GM12878 (cell line): ENCODE measurements at regions not wholly inside any gene's neighbourhood (a gene's known extent, or its start where the extent isn't known, plus 50 kb on each side); places are given as distances from the start of the nearest gene placed in this dataset.

Experiments used
- BCL11A ChIP-seq: IDR thresholded peaks from 2 replicates; pipeline ENCODE4 v1.6.1; 2011; ENCODE audit warnings: low read depth, low read length
- CBX3 ChIP-seq: fragments of 200-600 bp; sonication (generic); IDR thresholded peaks from 2 replicates; pipeline ENCODE4 v1.6.1; 2016; ENCODE audit warnings: low read depth, borderline replicate concordance
- DPF2 ChIP-seq: fragments of 450-650 bp; IDR thresholded peaks from 2 replicates; pipeline ENCODE4 v1.6.1; 2017; ENCODE audit warnings: mild to moderate bottlenecking
- EZH2 ChIP-seq: IDR thresholded peaks from 2 replicates; pipeline ENCODE4 v1.6.1; 2012; ENCODE audit warnings: low read depth, mild to moderate bottlenecking, control low read depth, inconsistent platforms, low read length, borderline replicate concordance; ENCODE audit not compliant: control insufficient read depth
- JUND ChIP-seq: IDR thresholded peaks from 2 replicates; pipeline ENCODE4 v1.6.1; 2012; ENCODE audit warnings: low read depth, mild to moderate bottlenecking, low read length, improper control_type of control experiment, moderate library complexity
- SPI1 ChIP-seq: IDR thresholded peaks from 2 replicates; pipeline ENCODE4 v1.6.1; 2011; ENCODE audit warnings: low read depth, mild to moderate bottlenecking, low read length, moderate library complexity, borderline replicate concordance; ENCODE audit not compliant: insufficient read depth
- TAF1 ChIP-seq: IDR thresholded peaks from 2 replicates; pipeline ENCODE4 v1.6.1; 2011; ENCODE audit warnings: mild to moderate bottlenecking, low read depth, low read length, borderline replicate concordance
- TCF12 ChIP-seq: IDR thresholded peaks from 2 replicates; pipeline ENCODE4 v1.6.1; 2011; ENCODE audit warnings: low read depth, mild to moderate bottlenecking, low read length
- YBX1 ChIP-seq: fragments of 450-650 bp; IDR thresholded peaks from 2 replicates; pipeline ENCODE4 v1.6.1; 2016; ENCODE audit warnings: antibody characterized with exemption
- ZNF207 ChIP-seq: fragments of 450-650 bp; IDR thresholded peaks from 2 replicates; pipeline ENCODE4 v1.6.1; 2014; ENCODE audit warnings: antibody characterized with exemption, mild to moderate bottlenecking, borderline replicate concordance
- TF ChIP-seq, protein P1 (sequence below): fragments of 450-650 bp; IDR thresholded peaks from 2 replicates; pipeline ENCODE4 v1.6.1; 2014; ENCODE audit warnings: mild to moderate bottlenecking
- TF ChIP-seq, protein P2 (sequence below): fragments of 450-650 bp; IDR thresholded peaks from 2 replicates; pipeline ENCODE4 v1.6.1; 2017; ENCODE audit warnings: borderline replicate concordance
- TF ChIP-seq, protein P3 (sequence below): fragments of 450-650 bp; formaldehyde crosslinking; IDR thresholded peaks from 2 replicates; pipeline ENCODE4 v1.5.0; 2022; ENCODE audit warnings: mild to moderate bottlenecking, missing genetic modification characterization
- TF ChIP-seq, protein P4 (sequence below): fragments of 150-350 bp; IDR thresholded peaks from 2 replicates; pipeline ENCODE4 v1.6.1; 2016; ENCODE audit warnings: low read depth, low read length
- TF ChIP-seq, protein P5 (sequence below): IDR thresholded peaks from 2 replicates; pipeline ENCODE4 v1.6.1; 2011; ENCODE audit warnings: mild to moderate bottlenecking, low read depth, low read length, moderate library complexity; ENCODE audit not compliant: insufficient replicate concordance
- TF ChIP-seq, protein P6 (sequence below): fragments of 150-350 bp; IDR thresholded peaks from 2 replicates; pipeline ENCODE4 v1.6.1; 2014; ENCODE audit warnings: mild to moderate bottlenecking, low read depth, low read length

DNA sequence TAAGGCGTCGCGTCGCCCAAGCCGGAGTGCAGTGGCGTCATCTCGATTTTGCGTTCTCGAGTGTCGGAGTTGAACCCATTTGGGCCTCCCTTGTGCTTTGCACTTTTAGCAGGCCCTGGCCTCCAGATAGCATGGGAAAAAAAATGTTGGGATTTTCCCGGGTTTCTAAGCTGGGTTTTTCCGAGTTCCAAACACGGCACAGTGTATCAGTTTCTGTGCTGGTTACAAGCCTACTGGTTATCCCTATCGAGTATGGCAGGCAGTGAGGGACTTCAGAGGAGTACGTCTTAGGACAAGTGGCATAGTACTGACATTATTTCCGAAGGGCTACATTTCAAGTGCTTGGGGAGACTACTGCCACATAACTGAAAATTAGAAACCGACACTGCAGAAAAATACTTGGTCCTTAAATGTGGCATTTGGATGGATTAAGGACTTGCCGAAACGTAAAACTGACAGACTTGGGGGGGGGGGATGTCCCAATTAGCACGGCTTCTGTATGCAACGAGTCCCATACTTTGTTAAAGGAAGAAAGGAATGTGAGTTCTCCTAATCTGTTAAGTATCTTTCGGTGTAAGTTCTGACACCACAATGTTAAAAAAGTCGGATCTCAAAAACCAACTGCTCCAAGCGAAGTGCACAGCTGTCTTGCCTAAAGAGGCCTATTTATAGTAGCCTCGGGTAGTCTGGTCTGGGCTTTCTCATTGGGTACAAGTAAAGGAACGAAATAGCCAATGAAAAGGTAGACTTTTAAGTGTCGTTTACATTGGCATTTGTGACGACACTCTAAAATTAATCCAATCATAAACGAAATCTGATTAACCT, 70.2 kb downstream of the HFE start (continued):
- no peak for TF ChIP-seq CBX3
- TF ChIP-seq, protein P1, sequence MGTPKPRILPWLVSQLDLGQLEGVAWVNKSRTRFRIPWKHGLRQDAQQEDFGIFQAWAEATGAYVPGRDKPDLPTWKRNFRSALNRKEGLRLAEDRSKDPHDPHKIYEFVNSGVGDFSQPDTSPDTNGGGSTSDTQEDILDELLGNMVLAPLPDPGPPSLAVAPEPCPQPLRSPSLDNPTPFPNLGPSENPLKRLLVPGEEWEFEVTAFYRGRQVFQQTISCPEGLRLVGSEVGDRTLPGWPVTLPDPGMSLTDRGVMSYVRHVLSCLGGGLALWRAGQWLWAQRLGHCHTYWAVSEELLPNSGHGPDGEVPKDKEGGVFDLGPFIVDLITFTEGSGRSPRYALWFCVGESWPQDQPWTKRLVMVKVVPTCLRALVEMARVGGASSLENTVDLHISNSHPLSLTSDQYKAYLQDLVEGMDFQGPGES, result no peak; the same call in 1 of the 2 replicates
- TF ChIP-seq, protein P2, sequence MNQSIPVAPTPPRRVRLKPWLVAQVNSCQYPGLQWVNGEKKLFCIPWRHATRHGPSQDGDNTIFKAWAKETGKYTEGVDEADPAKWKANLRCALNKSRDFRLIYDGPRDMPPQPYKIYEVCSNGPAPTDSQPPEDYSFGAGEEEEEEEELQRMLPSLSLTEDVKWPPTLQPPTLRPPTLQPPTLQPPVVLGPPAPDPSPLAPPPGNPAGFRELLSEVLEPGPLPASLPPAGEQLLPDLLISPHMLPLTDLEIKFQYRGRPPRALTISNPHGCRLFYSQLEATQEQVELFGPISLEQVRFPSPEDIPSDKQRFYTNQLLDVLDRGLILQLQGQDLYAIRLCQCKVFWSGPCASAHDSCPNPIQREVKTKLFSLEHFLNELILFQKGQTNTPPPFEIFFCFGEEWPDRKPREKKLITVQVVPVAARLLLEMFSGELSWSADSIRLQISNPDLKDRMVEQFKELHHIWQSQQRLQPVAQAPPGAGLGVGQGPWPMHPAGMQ, result no peak
- TF ChIP-seq, protein P3, sequence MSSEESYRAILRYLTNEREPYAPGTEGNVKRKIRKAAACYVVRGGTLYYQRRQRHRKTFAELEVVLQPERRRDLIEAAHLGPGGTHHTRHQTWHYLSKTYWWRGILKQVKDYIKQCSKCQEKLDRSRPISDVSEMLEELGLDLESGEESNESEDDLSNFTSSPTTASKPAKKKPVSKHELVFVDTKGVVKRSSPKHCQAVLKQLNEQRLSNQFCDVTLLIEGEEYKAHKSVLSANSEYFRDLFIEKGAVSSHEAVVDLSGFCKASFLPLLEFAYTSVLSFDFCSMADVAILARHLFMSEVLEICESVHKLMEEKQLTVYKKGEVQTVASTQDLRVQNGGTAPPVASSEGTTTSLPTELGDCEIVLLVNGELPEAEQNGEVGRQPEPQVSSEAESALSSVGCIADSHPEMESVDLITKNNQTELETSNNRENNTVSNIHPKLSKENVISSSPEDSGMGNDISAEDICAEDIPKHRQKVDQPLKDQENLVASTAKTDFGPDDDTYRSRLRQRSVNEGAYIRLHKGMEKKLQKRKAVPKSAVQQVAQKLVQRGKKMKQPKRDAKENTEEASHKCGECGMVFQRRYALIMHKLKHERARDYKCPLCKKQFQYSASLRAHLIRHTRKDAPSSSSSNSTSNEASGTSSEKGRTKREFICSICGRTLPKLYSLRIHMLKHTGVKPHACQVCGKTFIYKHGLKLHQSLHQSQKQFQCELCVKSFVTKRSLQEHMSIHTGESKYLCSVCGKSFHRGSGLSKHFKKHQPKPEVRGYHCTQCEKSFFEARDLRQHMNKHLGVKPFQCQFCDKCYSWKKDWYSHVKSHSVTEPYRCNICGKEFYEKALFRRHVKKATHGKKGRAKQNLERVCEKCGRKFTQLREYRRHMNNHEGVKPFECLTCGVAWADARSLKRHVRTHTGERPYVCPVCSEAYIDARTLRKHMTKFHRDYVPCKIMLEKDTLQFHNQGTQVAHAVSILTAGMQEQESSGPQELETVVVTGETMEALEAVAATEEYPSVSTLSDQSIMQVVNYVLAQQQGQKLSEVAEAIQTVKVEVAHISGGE (CRISPR knock-in tag), result peak; percentile 63
- TF ChIP-seq, protein P4, sequence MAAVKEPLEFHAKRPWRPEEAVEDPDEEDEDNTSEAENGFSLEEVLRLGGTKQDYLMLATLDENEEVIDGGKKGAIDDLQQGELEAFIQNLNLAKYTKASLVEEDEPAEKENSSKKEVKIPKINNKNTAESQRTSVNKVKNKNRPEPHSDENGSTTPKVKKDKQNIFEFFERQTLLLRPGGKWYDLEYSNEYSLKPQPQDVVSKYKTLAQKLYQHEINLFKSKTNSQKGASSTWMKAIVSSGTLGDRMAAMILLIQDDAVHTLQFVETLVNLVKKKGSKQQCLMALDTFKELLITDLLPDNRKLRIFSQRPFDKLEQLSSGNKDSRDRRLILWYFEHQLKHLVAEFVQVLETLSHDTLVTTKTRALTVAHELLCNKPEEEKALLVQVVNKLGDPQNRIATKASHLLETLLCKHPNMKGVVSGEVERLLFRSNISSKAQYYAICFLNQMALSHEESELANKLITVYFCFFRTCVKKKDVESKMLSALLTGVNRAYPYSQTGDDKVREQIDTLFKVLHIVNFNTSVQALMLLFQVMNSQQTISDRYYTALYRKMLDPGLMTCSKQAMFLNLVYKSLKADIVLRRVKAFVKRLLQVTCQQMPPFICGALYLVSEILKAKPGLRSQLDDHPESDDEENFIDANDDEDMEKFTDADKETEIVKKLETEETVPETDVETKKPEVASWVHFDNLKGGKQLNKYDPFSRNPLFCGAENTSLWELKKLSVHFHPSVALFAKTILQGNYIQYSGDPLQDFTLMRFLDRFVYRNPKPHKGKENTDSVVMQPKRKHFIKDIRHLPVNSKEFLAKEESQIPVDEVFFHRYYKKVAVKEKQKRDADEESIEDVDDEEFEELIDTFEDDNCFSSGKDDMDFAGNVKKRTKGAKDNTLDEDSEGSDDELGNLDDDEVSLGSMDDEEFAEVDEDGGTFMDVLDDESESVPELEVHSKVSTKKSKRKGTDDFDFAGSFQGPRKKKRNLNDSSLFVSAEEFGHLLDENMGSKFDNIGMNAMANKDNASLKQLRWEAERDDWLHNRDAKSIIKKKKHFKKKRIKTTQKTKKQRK, result peak; percentile 26; the same call in 1 of the 2 replicates
- peak; percentile 63; the same call in 1 of the 2 replicates for TF ChIP-seq JUND
- TF ChIP-seq YBX1, result no peak
- peak; percentile 96 for TF ChIP-seq ZNF207
- peak; percentile 70 for TF ChIP-seq TAF1
- TF ChIP-seq BCL11A, result peak; percentile 81
- peak; percentile 83 for TF ChIP-seq TCF12
- no peak for TF ChIP-seq EZH2
- TF ChIP-seq SPI1, result no peak
- TF ChIP-seq, protein P5, sequence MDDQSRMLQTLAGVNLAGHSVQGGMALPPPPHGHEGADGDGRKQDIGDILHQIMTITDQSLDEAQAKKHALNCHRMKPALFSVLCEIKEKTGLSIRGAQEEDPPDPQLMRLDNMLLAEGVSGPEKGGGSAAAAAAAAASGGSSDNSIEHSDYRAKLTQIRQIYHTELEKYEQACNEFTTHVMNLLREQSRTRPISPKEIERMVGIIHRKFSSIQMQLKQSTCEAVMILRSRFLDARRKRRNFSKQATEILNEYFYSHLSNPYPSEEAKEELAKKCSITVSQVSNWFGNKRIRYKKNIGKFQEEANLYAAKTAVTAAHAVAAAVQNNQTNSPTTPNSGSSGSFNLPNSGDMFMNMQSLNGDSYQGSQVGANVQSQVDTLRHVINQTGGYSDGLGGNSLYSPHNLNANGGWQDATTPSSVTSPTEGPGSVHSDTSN, result peak; percentile 75
- TF ChIP-seq, protein P6, sequence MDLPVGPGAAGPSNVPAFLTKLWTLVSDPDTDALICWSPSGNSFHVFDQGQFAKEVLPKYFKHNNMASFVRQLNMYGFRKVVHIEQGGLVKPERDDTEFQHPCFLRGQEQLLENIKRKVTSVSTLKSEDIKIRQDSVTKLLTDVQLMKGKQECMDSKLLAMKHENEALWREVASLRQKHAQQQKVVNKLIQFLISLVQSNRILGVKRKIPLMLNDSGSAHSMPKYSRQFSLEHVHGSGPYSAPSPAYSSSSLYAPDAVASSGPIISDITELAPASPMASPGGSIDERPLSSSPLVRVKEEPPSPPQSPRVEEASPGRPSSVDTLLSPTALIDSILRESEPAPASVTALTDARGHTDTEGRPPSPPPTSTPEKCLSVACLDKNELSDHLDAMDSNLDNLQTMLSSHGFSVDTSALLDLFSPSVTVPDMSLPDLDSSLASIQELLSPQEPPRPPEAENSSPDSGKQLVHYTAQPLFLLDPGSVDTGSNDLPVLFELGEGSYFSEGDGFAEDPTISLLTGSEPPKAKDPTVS, result peak; percentile 47
- 0 out of 2 replicates have a peak, but pooled peaks have one; percentile 36 for TF ChIP-seq DPF2
